GM19468 (cell line): ENCODE measurements at regions not wholly inside any gene's neighbourhood (a gene's known extent, or its start where the extent isn't known, plus 50 kb on each side); places are given as distances from the start of the nearest gene placed in this dataset.
"Not testable (repeated sequence)": the region's sequence is repeated elsewhere in the genome, so short reads cannot be mapped to it uniquely, and the experiment has no call there.

Source experiments
- ATAC-seq: cut with Tn5 transposase; IDR thresholded peaks from one replicate; pipeline ENCODE4 v1.9.1; 2021; ENCODE audit warnings: mild to moderate bottlenecking, moderate library complexity, moderate number of reproducible peaks; ENCODE audit not compliant: unreplicated experiment; ENCODE audit errors: extremely low read depth

- no peak for ATAC-seq
Observed at GRCh38 chr5:67997148-67997547, 218.4 kb upstream of the PIK3R1 start.

- ATAC-seq = no peak
Observed at GRCh38 chr5:67996596-67996995, 219.0 kb upstream of the PIK3R1 start.

GRCh38 chr5:67992923-67993322 is 222.6 kb upstream of the PIK3R1 start:
- ATAC-seq = no peak

GRCh38 chr5:67989456-67989855 is 226.1 kb upstream of the PIK3R1 start:
- no peak for ATAC-seq

- ATAC-seq = no peak
Observed at GRCh38 chr5:67986761-67987160, 228.8 kb upstream of the PIK3R1 start.

GRCh38 chr5:67985686-67986387 is 229.7 kb upstream of the PIK3R1 start:
- ATAC-seq = no peak

- no peak for ATAC-seq
Observed at GRCh38 chr5:67984546-67984945, 231.0 kb upstream of the PIK3R1 start.

- ATAC-seq = no peak
Observed at GRCh38 chr5:67983251-67984110, 232.1 kb upstream of the PIK3R1 start.

GRCh38 chr5:67982160-67982559 is 233.4 kb upstream of the PIK3R1 start:
- not testable (repeated sequence) for ATAC-seq

GRCh38 chr5:67978171-67978570 is 237.4 kb upstream of the PIK3R1 start:
- no peak for ATAC-seq

- ATAC-seq = no peak
Observed at GRCh38 chr5:67976891-67977601, 238.5 kb upstream of the PIK3R1 start.

GRCh38 chr5:67976181-67976580 is 239.4 kb upstream of the PIK3R1 start:
- no peak for ATAC-seq

GRCh38 chr5:67974471-67974870 is 241.1 kb upstream of the PIK3R1 start:
- no peak for ATAC-seq

GRCh38 chr5:67974054-67974453 is 241.5 kb upstream of the PIK3R1 start:
- ATAC-seq = no peak

- no peak for ATAC-seq
Observed at GRCh38 chr5:67971971-67972821, 243.4 kb upstream of the PIK3R1 start.

- ATAC-seq = no peak
Observed at GRCh38 chr5:67971223-67971830, 244.2 kb upstream of the PIK3R1 start.

- ATAC-seq = no peak
Observed at GRCh38 chr5:67969631-67970030, 245.9 kb upstream of the PIK3R1 start.

- ATAC-seq = no peak
Observed at GRCh38 chr5:67969176-67969575, 246.4 kb upstream of the PIK3R1 start.

- no peak for ATAC-seq
Observed at GRCh38 chr5:67966712-67967111, 248.8 kb upstream of the PIK3R1 start.

GRCh38 chr5:67964619-67965018 is 250.9 kb upstream of the PIK3R1 start:
- ATAC-seq = no peak
